Upper lobe of right lung (tissue), 1 donor: ENCODE measurements at regions not wholly inside any gene's neighbourhood (a gene's known extent, or its start where the extent isn't known, plus 50 kb on each side); places are given as distances from the start of the nearest gene placed in this dataset.
A peak's percentile ranks its signal among the peaks of the same experiment; 100 is the strongest.

Source experiments
- ATAC-seq: fragments of 200-7000 bp; cut with Tn5 transposase; one replicate; pipeline ENCODE4 v1.9.1; 2020; ENCODE audit warnings: mild to moderate bottlenecking, moderate library complexity
- DNase-seq: peaks from one replicate; pipeline ENCODE4 v3.0.0-alpha.2; 2020
- H3K27ac ChIP-seq: fragments of 200-600 bp; one replicate; pipeline ENCODE4 v1.8.0; 2022
- H3K27me3 ChIP-seq: fragments of 200-600 bp; one replicate; pipeline ENCODE4 v1.8.0; 2022; ENCODE audit warnings: mild to moderate bottlenecking
- H3K36me3 ChIP-seq: fragments of 200-600 bp; one replicate; pipeline ENCODE4 v1.8.0; 2022
- H3K4me1 ChIP-seq: fragments of 200-600 bp; one replicate; pipeline ENCODE4 v1.8.0; 2022
- H3K4me3 ChIP-seq: fragments of 200-600 bp; one replicate; pipeline ENCODE4 v1.8.0; 2022; ENCODE audit warnings: mild to moderate bottlenecking
- H3K9me3 ChIP-seq: fragments of 200-600 bp; one replicate; pipeline ENCODE4 v1.8.0; 2022
- CTCF ChIP-seq: fragments of 200-600 bp; IDR thresholded peaks from one replicate; pipeline ENCODE4 v1.8.0; 2022; ENCODE audit warnings: antibody characterized with exemption
- intact Hi-C: fragments of 100-400 bp; cut with DNase I; formaldehyde crosslinking; loops from one replicate; pipeline ENCODE4 v1.11.0; 2022
- donor health status: DM: no; HTN: yes; CAD: no; lungs with severe emphysema.

GRCh38 chr9:107547772-107548297, 58.3 kb upstream of the KLF4 start:
- H3K27me3 ChIP-seq, result no peaks in the 10 kb centered on the region
- H3K4me3 ChIP-seq, result no peak overlapping the region
- peak overlapping the region; percentile 70 for H3K27ac ChIP-seq
- DNase-seq (no peak), ATAC-seq (no peak)
- no peak for TF ChIP-seq CTCF
- no peaks in the 10 kb centered on the region for H3K9me3 ChIP-seq
- H3K4me1 ChIP-seq, result peaks cover 15% of the 10 kb centered on the region
- H3K36me3 ChIP-seq, result no peaks in the 10 kb centered on the region
- intact Hi-C loops, result no loop called here

GRCh38 chr9:107547303-107547702, 57.7 kb upstream of the KLF4 start:
- TF ChIP-seq CTCF, result no peak
- H3K4me1 ChIP-seq, result peaks cover 15% of the 10 kb centered on the region
- ATAC-seq, result no peak
- no peaks in the 10 kb centered on the region for H3K9me3 ChIP-seq
- no peak overlapping the region for H3K27ac ChIP-seq
- DNase-seq, result no peak
- H3K36me3 ChIP-seq, result no peaks in the 10 kb centered on the region
- H3K27me3 ChIP-seq, result no peaks in the 10 kb centered on the region
- H3K4me3 ChIP-seq, result no peak overlapping the region
- intact Hi-C loops, result no loop called here

- Histone ChIP-seq H3K9me3 (no peaks in the 10 kb centered on the region), H3K27ac (no peak overlapping the region), H3K4me1 (peaks cover 15% of the 10 kb centered on the region), H3K27me3 (no peaks in the 10 kb centered on the region), H3K36me3 (no peaks in the 10 kb centered on the region), H3K4me3 (no peak overlapping the region)
- DNase-seq (no peak), ATAC-seq (no peak)
- intact Hi-C loops, result no loop called here
- TF ChIP-seq CTCF, result no peak
Measured at GRCh38 chr9:107546859-107547258, 57.3 kb upstream of the KLF4 start.

GRCh38 chr9:107545036-107545435, 55.5 kb upstream of the KLF4 start:
- H3K27ac ChIP-seq, result no peak overlapping the region
- H3K9me3 ChIP-seq, result no peaks in the 10 kb centered on the region
- no peaks in the 10 kb centered on the region for H3K36me3 ChIP-seq
- intact Hi-C loops, result no loop called here
- H3K27me3 ChIP-seq, result no peaks in the 10 kb centered on the region
- H3K4me1 ChIP-seq, result peaks cover 15% of the 10 kb centered on the region
- DNase-seq, result no peak
- H3K4me3 ChIP-seq, result no peak overlapping the region
- no peak for ATAC-seq
- TF ChIP-seq CTCF, result no peak

- H3K36me3 ChIP-seq, result no peaks in the 10 kb centered on the region
- no peaks in the 10 kb centered on the region for H3K9me3 ChIP-seq
- no peaks in the 10 kb centered on the region for H3K4me1 ChIP-seq
- no peak overlapping the region for H3K4me3 ChIP-seq
- no peak for TF ChIP-seq CTCF
- ATAC-seq (peak; percentile 55), DNase-seq (no peak)
- intact Hi-C loops, result no loop called here
- no peak overlapping the region for H3K27ac ChIP-seq
- H3K27me3 ChIP-seq, result no peaks in the 10 kb centered on the region
Measured at GRCh38 chr9:107542411-107543157, 53.0 kb upstream of the KLF4 start.
